ENCODE measurements at regions not wholly inside any gene's neighbourhood (a gene's known extent, or its start where the extent isn't known, plus 50 kb on each side); places are given as distances from the start of the nearest gene placed in this dataset.

- no peak for DNase-seq
These were observed 515.2 kb downstream of the EIPR1 start for GRCh38 chr2:2862386-2862785.

GRCh38 chr2:2861666-2862240 is 515.9 kb downstream of the EIPR1 start:
- no peak for DNase-seq

- DNase-seq: no peak
These were observed 516.9 kb downstream of the EIPR1 start for GRCh38 chr2:2860589-2861300.

- DNase-seq: no peak
These were observed 517.9 kb downstream of the EIPR1 start for GRCh38 chr2:2859732-2860131.

- no peak for DNase-seq
These were observed 518.5 kb downstream of the EIPR1 start for GRCh38 chr2:2859164-2859563.

- no peak for DNase-seq
These were observed 520.7 kb downstream of the EIPR1 start for GRCh38 chr2:2856723-2857415.

GRCh38 chr2:2855297-2855696 is 522.3 kb downstream of the EIPR1 start:
- no peak for DNase-seq

GRCh38 chr2:2853346-2853745 is 522.3 kb upstream of the MYT1L start:
- DNase-seq: no peak

GRCh38 chr2:2851806-2852777 is 521.0 kb upstream of the MYT1L start:
- no peak for DNase-seq

- DNase-seq: no peak
These were observed 520.2 kb upstream of the MYT1L start for GRCh38 chr2:2851316-2851715.

GRCh38 chr2:2850859-2851258 is 519.8 kb upstream of the MYT1L start:
- DNase-seq: no peak

GRCh38 chr2:2850218-2850755 is 519.2 kb upstream of the MYT1L start:
- no peak for DNase-seq

- DNase-seq: no peak
These were observed 518.6 kb upstream of the MYT1L start for GRCh38 chr2:2849464-2850217.

- no peak for DNase-seq
These were observed 517.7 kb upstream of the MYT1L start for GRCh38 chr2:2848621-2849333.

- no peak for DNase-seq
These were observed 517.1 kb upstream of the MYT1L start for GRCh38 chr2:2848198-2848597.

GRCh38 chr2:2847209-2847676 is 516.2 kb upstream of the MYT1L start:
- no peak for DNase-seq

- DNase-seq: no peak
These were observed 515.5 kb upstream of the MYT1L start for GRCh38 chr2:2846332-2847208.

- DNase-seq: no peak
These were observed 514.8 kb upstream of the MYT1L start for GRCh38 chr2:2845806-2846315.

- no peak for DNase-seq
These were observed 514.2 kb upstream of the MYT1L start for GRCh38 chr2:2845267-2845666.

- DNase-seq: no peak
These were observed 513.0 kb upstream of the MYT1L start for GRCh38 chr2:2843969-2844548.

Measured in activated CD8-positive, alpha-beta memory T cell treated with anti-CD3 and anti-CD28 coated beads, Interleukin-2, amount 50 U/mL, for 48 hours (primary cell).